ENCODE measurements at regions not wholly inside any gene's neighbourhood (a gene's known extent, or its start where the extent isn't known, plus 50 kb on each side); places are given as distances from the start of the nearest gene placed in this dataset.

GRCh38 chr13:22369090-22369489, 698.2 kb downstream of the FGF9 start:
- Mint-ChIP-seq H3K27ac (no peak overlapping the region), H3K4me3 (no peak overlapping the region), H3K36me3 (ENCODE audit: low read depth) (peaks cover 6% of the 10 kb centered on the region), H3K4me1 (no peaks in the 10 kb centered on the region), H3K27me3 (ENCODE audit: insufficient read depth) (no peaks in the 10 kb centered on the region), H3K9me3 (peaks cover 55% of the 10 kb centered on the region)
- Histone ChIP-seq H3K27ac (ENCODE audit: low read depth, low read length) (no peak overlapping the region), H3K9ac (ENCODE audit: extremely low read depth, low read length, poor library complexity, severe bottlenecking) (no peak overlapping the region), H3K4me1 (ENCODE audit: control insufficient read depth, insufficient read depth, low read length) (no peaks in the 10 kb centered on the region), H3K9me3 (ENCODE audit: control insufficient read depth, low read length) (peaks cover 49% of the 10 kb centered on the region), H3K36me3 (ENCODE audit: control insufficient read depth, insufficient read depth, low read length) (no peaks in the 10 kb centered on the region), H3K4me3 (ENCODE audit: low read length) (no peak overlapping the region), H3K27me3 (ENCODE audit: control insufficient read depth, insufficient read depth, low read length, poor library complexity, severe bottlenecking) (no peaks in the 10 kb centered on the region)
- TF ChIP-seq CTCF (conservative IDR thresholded peaks at IDR 0.05) = no peak
- 87 to 100% methylated on average over 2 of the region's 2 CpGs for WGBS, 2 experiments (ENCODE audit: insufficient coverage in 1 of 2, insufficient read length in 1 of 2)
- no peak for DNase-seq

DNA sequence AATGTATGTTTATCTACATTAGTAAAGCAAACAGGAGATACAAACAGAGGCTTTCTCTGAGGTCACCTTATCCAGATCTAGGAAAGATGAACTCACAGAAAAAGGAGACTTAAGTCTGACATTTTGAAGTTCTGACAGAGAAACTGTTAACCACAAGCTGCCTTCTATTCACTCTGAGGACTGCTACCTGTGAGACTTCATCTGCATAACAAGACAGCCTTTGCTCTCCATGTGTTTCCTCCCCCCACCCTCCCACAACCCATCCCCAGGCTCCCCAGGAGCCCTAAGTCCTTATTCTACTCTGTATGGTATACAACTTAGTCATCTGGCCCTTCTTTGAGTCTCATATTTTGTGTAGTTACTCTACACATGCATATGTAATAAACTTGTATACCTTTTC, 699.0 kb downstream of the FGF9 start:
- Histone ChIP-seq H3K27ac (ENCODE audit: low read depth, low read length) (no peak overlapping the region), H3K36me3 (ENCODE audit: control insufficient read depth, insufficient read depth, low read length) (no peaks in the 10 kb centered on the region), H3K4me3 (ENCODE audit: low read length) (no peak overlapping the region), H3K9me3 (ENCODE audit: control insufficient read depth, low read length) (peaks cover 42% of the 10 kb centered on the region), H3K9ac (ENCODE audit: extremely low read depth, low read length, poor library complexity, severe bottlenecking) (no peak overlapping the region), H3K4me1 (ENCODE audit: control insufficient read depth, insufficient read depth, low read length) (no peaks in the 10 kb centered on the region), H3K27me3 (ENCODE audit: control insufficient read depth, insufficient read depth, low read length, poor library complexity, severe bottlenecking) (no peaks in the 10 kb centered on the region)
- H3K4me3 Mint-ChIP-seq = no peak overlapping the region
- no peaks in the 10 kb centered on the region for H3K4me1 Mint-ChIP-seq
- no peaks in the 10 kb centered on the region for H3K27me3 Mint-ChIP-seq (ENCODE audit: insufficient read depth)
- peak; percentile 72 for DNase-seq
- peaks cover 51% of the 10 kb centered on the region for H3K9me3 Mint-ChIP-seq
- TF ChIP-seq CTCF (conservative IDR thresholded peaks at IDR 0.05) = no peak
- peaks cover 6% of the 10 kb centered on the region for H3K36me3 Mint-ChIP-seq (ENCODE audit: low read depth)
- no peak overlapping the region for H3K27ac Mint-ChIP-seq

DNA sequence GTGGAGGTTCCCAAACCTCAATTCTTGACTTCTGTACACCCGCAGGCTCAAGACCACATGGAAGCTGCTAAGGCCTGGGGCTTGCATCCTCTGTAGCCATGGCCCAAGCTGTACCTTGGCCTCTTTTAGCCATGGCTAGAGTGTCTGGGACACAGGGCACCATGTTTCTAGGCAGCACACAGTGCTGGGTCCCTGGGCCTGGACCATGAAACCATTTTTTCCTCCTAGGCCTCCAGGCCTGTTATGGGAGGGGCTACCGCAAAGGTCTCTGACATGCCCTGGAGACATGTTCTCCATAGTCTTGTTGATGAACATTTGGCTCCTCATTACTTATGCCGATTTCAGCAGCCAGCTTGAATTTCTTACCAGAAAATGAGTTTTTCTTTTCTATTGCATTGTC, 701.4 kb downstream of the FGF9 start:
- Mint-ChIP-seq H3K4me3 (no peak overlapping the region), H3K36me3 (ENCODE audit: low read depth) (peaks cover 6% of the 10 kb centered on the region), H3K4me1 (no peaks in the 10 kb centered on the region), H3K27me3 (ENCODE audit: insufficient read depth) (no peaks in the 10 kb centered on the region), H3K9me3 (peaks cover 43% of the 10 kb centered on the region), H3K27ac (no peak overlapping the region)
- TF ChIP-seq CTCF (conservative IDR thresholded peaks at IDR 0.05) = no peak
- Histone ChIP-seq H3K27ac (ENCODE audit: low read depth, low read length) (no peak overlapping the region), H3K9ac (ENCODE audit: extremely low read depth, low read length, poor library complexity, severe bottlenecking) (no peak overlapping the region), H3K36me3 (ENCODE audit: control insufficient read depth, insufficient read depth, low read length) (no peaks in the 10 kb centered on the region), H3K9me3 (ENCODE audit: control insufficient read depth, low read length) (peaks cover 30% of the 10 kb centered on the region), H3K4me3 (ENCODE audit: low read length) (peak overlapping the region; percentile 23), H3K27me3 (ENCODE audit: control insufficient read depth, insufficient read depth, low read length, poor library complexity, severe bottlenecking) (no peaks in the 10 kb centered on the region), H3K4me1 (ENCODE audit: control insufficient read depth, insufficient read depth, low read length) (no peaks in the 10 kb centered on the region)
- WGBS, 2 experiments (ENCODE audit: insufficient coverage in 1 of 2, insufficient read length in 1 of 2) = 89 to 92% methylated on average over 3 of the region's 3 CpGs
- DNase-seq = peak; percentile 47
